COLO829 (cell line): ENCODE measurements at regions not wholly inside any gene's neighbourhood (a gene's known extent, or its start where the extent isn't known, plus 50 kb on each side); places are given as distances from the start of the nearest gene placed in this dataset.
"Not testable (repeated sequence)": the region's sequence is repeated elsewhere in the genome, so short reads cannot be mapped to it uniquely, and the experiment has no call there.

Experiments used
- DNase-seq: peaks from one replicate; pipeline ENCODE4 v3.0.0; 2012; ENCODE audit warnings: low spot score

- no peak for DNase-seq
Measured at GRCh38 chr3:191869738-191870415, 408.9 kb downstream of the PYDC2 start.

GRCh38 chr3:191873736-191874135 is 412.8 kb downstream of the PYDC2 start:
- no peak for DNase-seq

- DNase-seq = no peak
Measured at GRCh38 chr3:191882289-191882688, 421.3 kb downstream of the PYDC2 start.

GRCh38 chr3:191884132-191884531 is 423.2 kb downstream of the PYDC2 start:
- no peak for DNase-seq

- no peak for DNase-seq
Measured at GRCh38 chr3:191889106-191889505, 428.1 kb downstream of the PYDC2 start.

- DNase-seq = no peak
Measured at GRCh38 chr3:191889756-191890155, 428.8 kb downstream of the PYDC2 start.

GRCh38 chr3:191894406-191894805 is 433.4 kb downstream of the PYDC2 start:
- no peak for DNase-seq

GRCh38 chr3:191901741-191902140 is 440.8 kb downstream of the PYDC2 start:
- DNase-seq = no peak

- no peak for DNase-seq
Measured at GRCh38 chr3:191912616-191913204, 451.7 kb downstream of the PYDC2 start.

- no peak for DNase-seq
Measured at GRCh38 chr3:191915712-191916111, 454.7 kb downstream of the PYDC2 start.

- DNase-seq = no peak
Measured at GRCh38 chr3:191919491-191920026, 458.6 kb downstream of the PYDC2 start.

- DNase-seq = no peak
Measured at GRCh38 chr3:191922570-191922969, 461.6 kb downstream of the PYDC2 start.

- DNase-seq = not testable (repeated sequence)
Measured at GRCh38 chr3:191927183-191927817, 466.3 kb downstream of the PYDC2 start.

GRCh38 chr3:191927998-191928397 is 467.0 kb downstream of the PYDC2 start:
- not testable (repeated sequence) for DNase-seq

- DNase-seq = no peak
Measured at GRCh38 chr3:191944835-191945234, 483.9 kb downstream of the PYDC2 start.

GRCh38 chr3:191952186-191952585 is 491.2 kb downstream of the PYDC2 start:
- no peak for DNase-seq

GRCh38 chr3:191952609-191953008 is 491.6 kb downstream of the PYDC2 start:
- DNase-seq = no peak

- no peak for DNase-seq
Measured at GRCh38 chr3:191958980-191959671, 498.2 kb downstream of the PYDC2 start.

GRCh38 chr3:191959876-191960413 is 499.0 kb downstream of the PYDC2 start:
- DNase-seq = no peak

- no peak for DNase-seq
Measured at GRCh38 chr3:191961022-191961421, 500.1 kb downstream of the PYDC2 start.

GRCh38 chr3:191961529-191961928 is 500.6 kb downstream of the PYDC2 start:
- DNase-seq = no peak

- no peak for DNase-seq
Measured at GRCh38 chr3:191962324-191962723, 501.4 kb downstream of the PYDC2 start.
